NCI-H446 treated with DMSO at 0.1 percent for 48 hours (cell line): ENCODE measurements at regions not wholly inside any gene's neighbourhood (a gene's known extent, or its start where the extent isn't known, plus 50 kb on each side); places are given as distances from the start of the nearest gene placed in this dataset.
"Not testable (repeated sequence)": the region's sequence is repeated elsewhere in the genome, so short reads cannot be mapped to it uniquely, and the experiment has no call there.

Source experiments
- DNase-seq: peaks from one replicate; lab custom pipeline; 2025; lab: John Stamatoyannopoulos, UW

GRCh38 chr6:159594106-159594749, 98.8 kb downstream of the SOD2 start:
- no peak for DNase-seq

DNA sequence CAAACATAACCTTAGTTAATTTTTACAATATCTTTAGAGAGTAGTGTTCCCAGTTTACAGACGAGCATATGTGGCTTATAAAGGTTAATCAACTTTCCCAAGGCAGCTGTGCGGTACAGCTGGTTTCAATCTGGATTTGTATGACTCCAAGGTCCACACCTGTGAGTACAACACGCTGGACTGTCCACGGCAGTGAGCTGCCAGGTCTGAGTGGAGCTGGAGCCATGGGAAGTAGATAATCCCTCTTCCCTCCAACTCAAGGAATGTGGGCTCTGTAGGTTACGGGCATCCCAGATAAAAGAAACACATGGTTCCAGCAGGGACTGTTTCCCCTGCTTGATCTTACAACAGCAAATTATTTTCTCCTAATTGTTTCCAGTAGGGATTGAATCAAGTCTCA, 102.2 kb downstream of the SOD2 start:
- no peak for DNase-seq

DNA sequence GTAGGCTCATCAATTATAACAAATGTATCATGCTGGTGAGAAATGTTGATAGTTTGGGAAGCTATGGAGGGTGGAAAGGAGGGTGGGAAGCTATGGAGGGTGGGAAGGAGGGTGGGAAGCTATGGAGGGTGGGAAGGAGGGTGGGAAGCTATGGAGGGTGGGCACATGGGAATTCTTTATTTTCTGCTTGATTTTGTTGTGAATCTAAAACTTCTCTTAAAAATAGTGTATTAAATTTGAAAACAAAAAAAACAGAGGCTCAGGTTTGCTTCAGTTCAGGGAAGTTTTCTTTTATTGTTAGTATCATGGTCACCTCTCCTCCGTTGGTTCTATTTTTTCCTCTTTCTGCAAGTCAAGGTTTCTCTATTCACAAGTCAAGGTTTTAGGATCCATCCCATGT, 106.4 kb downstream of the SOD2 start:
- no peak for DNase-seq

DNA sequence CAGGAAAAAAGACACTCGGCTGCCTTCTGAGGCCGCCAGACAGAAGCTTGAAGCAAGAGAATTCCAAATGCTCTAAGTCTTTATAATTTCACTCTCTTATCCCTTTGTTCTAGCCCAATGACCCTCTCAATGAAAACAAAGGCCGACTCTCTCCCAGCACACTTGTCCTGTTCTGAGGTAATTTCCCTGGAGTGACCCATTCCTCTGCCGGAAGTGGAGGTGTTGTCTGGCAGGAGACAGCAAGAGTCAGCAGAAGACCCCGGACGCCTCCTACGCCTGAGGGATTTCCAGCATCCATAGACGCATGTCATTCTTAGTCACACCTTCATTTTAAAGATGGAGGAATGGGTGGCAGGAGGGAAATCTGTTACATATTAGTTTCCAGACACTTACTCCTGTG, 110.3 kb downstream of the SOD2 start:
- no peak for DNase-seq

DNA sequence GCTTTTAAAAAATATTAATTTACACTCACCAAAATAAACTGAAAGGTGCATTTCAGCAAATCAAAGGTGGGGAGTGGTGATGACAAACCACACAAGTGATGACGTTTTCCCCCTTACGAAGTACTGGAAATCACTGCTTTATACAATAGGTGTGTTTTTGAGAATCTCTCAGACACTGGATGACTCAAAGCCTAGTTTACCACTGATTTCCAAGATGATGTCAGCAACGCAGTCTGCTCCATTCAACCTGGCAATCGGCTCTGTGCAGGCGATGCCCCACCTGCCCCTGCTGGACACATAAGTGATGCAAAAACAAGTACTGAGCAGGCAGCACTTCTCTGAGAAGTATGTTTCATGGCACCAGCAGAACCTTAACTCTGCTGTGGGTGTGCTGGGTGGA, 114.4 kb downstream of the SOD2 start:
- no peak for DNase-seq

GRCh38 chr6:159577564-159577963, 115.5 kb downstream of the SOD2 start:
- no peak for DNase-seq

- DNase-seq = no peak
Observed at GRCh38 chr6:159572439-159573110, 120.5 kb downstream of the SOD2 start.

GRCh38 chr6:159565181-159565710, 127.8 kb downstream of the SOD2 start:
- DNase-seq = no peak

GRCh38 chr6:159564456-159564855, 128.6 kb downstream of the SOD2 start:
- no peak for DNase-seq

GRCh38 chr6:159557031-159557430, 136.0 kb downstream of the SOD2 start:
- DNase-seq = peak; percentile 5

- DNase-seq = no peak
Observed at GRCh38 chr6:159555082-159555875, 137.8 kb downstream of the SOD2 start.

DNA sequence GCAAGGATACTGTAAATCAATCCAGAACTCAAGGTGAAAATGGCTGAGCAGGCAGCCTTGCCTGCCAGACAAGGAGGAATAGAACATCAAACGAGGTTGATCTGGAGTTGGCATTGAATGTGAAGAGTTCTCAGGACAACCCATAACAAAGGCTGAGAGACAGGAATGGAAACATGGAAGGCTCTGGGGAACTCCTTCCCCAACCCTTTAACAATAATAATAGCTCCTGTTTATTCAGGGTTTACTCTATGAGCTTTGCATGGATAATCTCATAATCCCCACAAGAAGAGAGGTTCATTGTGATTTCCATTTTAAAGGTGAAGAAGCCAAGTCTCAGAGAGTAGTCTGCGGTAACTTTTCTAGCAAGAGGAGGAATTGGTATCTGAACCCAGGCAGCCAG, 151.7 kb downstream of the SOD2 start:
- no peak for DNase-seq

DNA sequence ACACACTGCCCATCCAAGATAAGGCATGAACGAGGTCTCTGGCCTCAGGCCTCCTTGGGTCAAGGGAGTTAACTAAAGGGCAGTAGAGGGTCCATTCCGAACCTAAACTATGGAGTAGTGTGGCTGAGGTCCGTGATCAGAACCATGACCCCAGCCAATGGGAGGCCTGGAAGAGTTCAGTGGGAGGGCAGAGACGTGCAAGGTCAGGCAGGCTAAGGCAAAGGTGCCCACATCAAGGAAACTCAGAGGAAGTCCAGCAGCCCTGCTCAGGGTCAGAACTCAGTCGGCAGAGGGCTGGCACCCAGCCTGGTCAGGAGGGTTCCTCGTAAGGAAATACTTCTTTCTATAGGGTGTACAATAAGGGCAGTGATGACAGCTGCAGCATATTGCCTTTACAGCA, 152.2 kb downstream of the SOD2 start:
- no peak for DNase-seq

GRCh38 chr6:159540152-159540551, 152.9 kb downstream of the SOD2 start:
- DNase-seq = no peak

DNA sequence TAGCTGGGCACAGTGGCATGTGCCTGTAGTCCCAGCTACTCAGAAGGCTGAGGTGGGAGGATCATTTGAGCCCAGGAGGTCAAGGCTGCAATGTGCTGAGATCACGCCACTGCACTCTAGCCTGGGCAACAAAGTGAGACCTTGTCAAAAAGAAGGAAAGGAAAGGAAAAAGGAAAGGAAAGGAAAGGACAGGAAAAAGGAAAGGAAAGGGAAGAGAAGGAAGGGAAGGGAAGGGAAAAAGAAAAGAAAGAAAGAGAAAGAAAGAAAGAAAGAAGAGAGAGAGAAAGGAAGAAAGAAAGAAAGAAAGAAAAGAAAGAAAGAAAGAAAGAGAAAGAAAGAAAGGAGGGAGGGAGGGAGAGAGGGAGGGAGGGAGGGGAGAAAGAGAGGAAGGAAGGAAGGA, 155.0 kb downstream of the SOD2 start:
- not testable (repeated sequence) for DNase-seq

DNA sequence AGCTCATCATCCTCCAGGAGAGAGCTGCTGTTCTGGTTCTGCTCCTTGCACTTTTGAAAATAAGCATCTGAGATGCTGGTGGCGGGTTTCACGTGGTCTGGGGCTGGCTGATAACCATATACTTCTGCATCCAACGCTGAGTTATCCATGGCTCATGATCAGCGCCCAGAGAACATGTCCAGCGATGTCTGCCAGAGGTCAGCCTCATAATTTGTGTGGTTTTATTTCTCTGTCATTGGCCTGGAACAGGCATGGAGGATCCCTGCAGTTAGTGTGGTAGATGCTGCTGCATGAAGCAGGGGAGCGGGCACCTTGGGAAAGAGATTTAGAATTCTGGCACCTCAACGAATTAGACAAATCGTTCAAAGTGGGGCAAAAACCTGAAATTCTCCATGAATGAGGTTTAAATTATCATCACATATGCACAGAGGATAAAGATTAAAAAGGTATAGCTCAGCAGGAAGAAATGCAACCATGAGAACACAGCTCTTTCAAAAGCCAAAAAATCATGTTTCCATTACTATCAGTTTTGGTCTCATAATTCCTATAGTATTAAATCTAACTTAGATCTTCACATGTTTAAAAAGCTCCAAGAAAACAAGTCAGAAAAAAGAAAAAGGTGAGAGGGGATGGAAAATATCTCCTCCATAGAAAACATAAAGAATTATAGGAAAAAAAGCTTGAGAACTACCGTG, 157.2 kb downstream of the SOD2 start:
- no peak for DNase-seq

- peak; percentile 2 for DNase-seq
Observed at GRCh38 chr6:159533568-159533967, 159.5 kb downstream of the SOD2 start.

GRCh38 chr6:159533016-159533415, 160.0 kb downstream of the SOD2 start:
- DNase-seq = no peak

DNA sequence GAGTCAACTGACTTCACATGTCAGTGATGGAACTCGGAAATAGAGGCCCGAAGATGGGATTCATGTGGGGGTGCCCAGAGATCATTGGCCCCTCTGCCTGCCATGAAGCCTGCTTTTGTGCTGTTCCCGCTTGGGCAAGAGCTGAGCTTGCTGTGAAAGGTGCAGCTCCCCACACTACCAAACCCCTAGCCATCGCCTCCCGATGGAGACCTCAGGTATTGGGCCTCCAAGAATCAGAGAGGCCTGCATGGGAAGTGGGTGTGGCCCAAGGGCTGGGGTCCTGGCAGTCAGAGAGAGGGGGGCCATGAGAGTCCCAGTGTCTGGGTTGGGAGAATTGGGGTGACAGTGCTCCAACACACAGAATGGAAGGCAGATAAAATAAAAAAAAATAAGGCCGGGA, 160.9 kb downstream of the SOD2 start:
- DNase-seq = no peak

DNA sequence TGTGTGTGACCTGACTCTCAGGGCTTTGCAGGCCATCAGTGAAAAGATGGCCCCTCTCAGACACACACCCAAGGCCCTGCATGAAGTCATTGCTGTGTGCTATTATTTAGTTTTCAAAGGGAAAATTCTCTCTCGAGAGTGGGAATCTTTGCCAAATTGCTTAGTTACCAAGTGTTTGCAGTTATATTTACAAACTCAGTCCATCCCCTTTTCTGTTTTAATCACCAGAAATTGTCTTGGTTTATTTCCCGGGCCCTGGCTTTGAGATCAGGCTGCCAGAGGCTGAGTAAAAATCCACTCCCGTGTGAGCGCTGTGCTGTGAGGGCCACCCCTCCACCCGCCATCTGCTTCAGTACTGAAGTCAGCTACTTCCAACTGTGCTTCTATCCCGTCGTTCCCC, 163.1 kb downstream of the SOD2 start:
- peak; percentile 24 for DNase-seq

DNA sequence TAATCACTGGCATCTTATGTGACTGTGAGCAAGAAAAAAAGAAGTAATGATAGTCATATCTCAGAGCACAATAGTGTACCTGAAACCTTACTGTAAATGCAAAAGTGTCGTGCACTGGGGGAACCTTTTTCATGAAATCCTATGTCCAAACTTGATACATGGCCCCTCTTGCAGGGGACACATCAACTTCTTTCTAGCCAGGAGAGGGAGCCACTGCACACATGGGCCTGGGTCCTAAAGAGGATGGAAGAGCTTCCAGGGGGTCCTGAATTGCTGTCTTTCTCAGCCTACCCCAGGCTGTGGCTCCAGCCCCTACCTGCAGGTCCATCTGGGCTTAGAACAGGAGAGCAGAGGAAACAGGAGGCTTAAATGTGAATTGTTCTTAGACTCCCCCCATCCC, 165.7 kb downstream of the SOD2 start:
- DNase-seq = no peak

DNA sequence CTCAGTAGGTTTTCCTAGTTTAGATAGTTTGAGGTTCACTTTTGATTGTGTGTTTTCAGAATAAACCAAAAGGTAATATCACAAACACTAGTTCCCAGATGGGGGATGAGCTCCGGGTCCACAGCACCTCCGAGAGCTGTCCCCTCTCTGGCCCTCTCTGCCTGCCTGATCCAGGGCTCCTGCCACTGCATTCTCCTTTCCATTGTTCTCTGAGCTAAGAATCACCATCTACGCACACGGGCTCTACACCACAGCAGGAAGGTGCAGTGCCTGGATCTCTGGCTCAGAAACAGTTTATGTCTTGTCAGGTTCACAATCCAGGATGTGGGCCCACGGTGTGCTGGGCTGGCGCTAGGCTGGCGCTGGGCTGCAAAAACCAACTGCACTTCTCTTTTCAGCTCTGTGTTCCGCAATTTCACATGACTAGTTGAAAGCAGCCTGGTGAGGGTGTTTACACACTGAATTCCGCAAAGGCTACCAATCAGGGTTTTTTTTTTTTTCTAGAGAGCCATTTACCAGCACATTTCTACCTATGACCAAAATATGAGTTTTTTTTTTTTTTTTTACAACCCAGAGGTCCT, 167.5 kb downstream of the SOD2 start:
- DNase-seq = no peak
